ENCODE measurements at regions not wholly inside any gene's neighbourhood (a gene's known extent, or its start where the extent isn't known, plus 50 kb on each side); places are given as distances from the start of the nearest gene placed in this dataset.

GRCh38 chr1:116454940-116455339 lies 81.9 kb downstream of the ATP1A1 start:
- no peak for FAIRE-seq
- Histone ChIP-seq H3K4me2 (ENCODE audit: insufficient read depth in 1 of 2, low read depth in 2 of 2, low read length in 2 of 2) (no peak overlapping the region), H3K18ac (ENCODE audit: extremely low read depth, low read length) (no peak overlapping the region), H3K56ac (replicated peaks; ENCODE audit: insufficient read length, low read depth, low read length) (no peak overlapping the region), H3K27ac (ENCODE audit: low read depth, low read length) (no peak overlapping the region), H3K27me3 (replicated peaks in 1 of 4; ENCODE audit: control insufficient read depth in 3 of 4, extremely low read depth in 1 of 4, insufficient read depth in 3 of 4, low read length in 3 of 4) (no peaks in the 10 kb centered on the region), H2BK12ac (ENCODE audit: low read depth, low read length) (no peak overlapping the region), H4K8ac (ENCODE audit: extremely low read depth, insufficient read depth, low read length) (no peak overlapping the region), H3K4me3 (ENCODE audit: extremely low read depth in 1 of 4, insufficient read depth in 2 of 4, low read depth in 3 of 4, low read length in 4 of 4) (no peak overlapping the region), H2AK5ac (ENCODE audit: low read depth, low read length) (no peak overlapping the region), H2AFZ (ENCODE audit: low read length) (no peak overlapping the region), H2BK120ac (replicated peaks; ENCODE audit: low read depth, low read length) (no peak overlapping the region), H2BK5ac (ENCODE audit: low read depth, low read length) (peak overlapping the region; percentile 35; the same call in 1 of the 2 replicates), H3K79me2 (ENCODE audit: control insufficient read depth in 1 of 2, insufficient read depth in 2 of 2, low read length in 2 of 2) (no peaks in the 10 kb centered on the region), H2BK20ac (ENCODE audit: low read length) (no peak overlapping the region), H3K4ac (replicated peaks; ENCODE audit: insufficient read length, low read depth, low read length) (no peak overlapping the region), H3K36me3 (ENCODE audit: control insufficient read depth in 2 of 4, insufficient read depth in 4 of 4, low read length in 3 of 4) (no peaks in the 10 kb centered on the region), H3K79me1 (ENCODE audit: low read depth, low read length) (no peaks in the 10 kb centered on the region), H3K9me3 (ENCODE audit: insufficient read depth in 2 of 2, low read depth in 1 of 2, low read length in 1 of 2) (no peaks in the 10 kb centered on the region), H3K23me2 (ENCODE audit: low read depth, low read length) (no peaks in the 10 kb centered on the region; the same call in 1 of the 2 replicates), H3K14ac (ENCODE audit: insufficient read length) (no peak overlapping the region), H3K23ac (ENCODE audit: insufficient read length) (no peak overlapping the region), H3K9ac (replicated peaks in 1 of 4; ENCODE audit: extremely low read depth in 1 of 4, low read depth in 3 of 4, low read length in 3 of 4) (no peak overlapping the region), H4K91ac (replicated peaks; ENCODE audit: insufficient read length, low read length) (no peak overlapping the region), H4K5ac (ENCODE audit: insufficient read length, low read depth, low read length) (no peak overlapping the region), H4K20me1 (replicated peaks in 1 of 2; ENCODE audit: control insufficient read depth in 1 of 2, insufficient read depth in 2 of 2, low read length in 2 of 2) (no peaks in the 10 kb centered on the region), H3K4me1 (replicated peaks in 1 of 4; ENCODE audit: control insufficient read depth in 3 of 4, insufficient read depth in 4 of 4, low read length in 3 of 4) (peaks cover 0 to 3% (median under 1%) of the 10 kb centered on the region in 4 experiments; a peak in 3 of 7 replicates), H2BK15ac (ENCODE audit: low read length) (no peak overlapping the region)
- ChIA-PET POLR2A (ENCODE audit: partially characterized antibody) (no interaction called here), CTCF (ENCODE audit: partially characterized antibody) (interaction anchor here (0.9 to 2.7 kb wide), 5 partner anchors 22 to 301 kb away, joined by 3 to 9 read pairs (median 3); no protein-coding TSS in a partner anchor)
- DNase-seq (ENCODE audit: low read depth in 1 of 2, low spot score in 2 of 2) = no peak
- 73% methylated on average over 3 of the region's 3 CpGs; no CpG with 5 or more reads in 1 of the 2 experiments for WGBS, 2 experiments (ENCODE audit: extremely low coverage in 1 of 2, insufficient coverage in 1 of 2, insufficient read length in 1 of 2, insufficient replicate concordance in 2 of 2, low coverage in 1 of 2, low lambda C conversion rate in 2 of 2, missing lambda C conversion rate in 1 of 2)
- TF ChIP-seq SP1 (IDR thresholded peaks at IDR 0.05; ENCODE audit: low read depth, low read length) (no peak), NANOG (IDR thresholded peaks at IDR 0.05; ENCODE audit: insufficient read depth, low read depth, low read length, poor library complexity, severe bottlenecking) (no peak), NRF1 (IDR thresholded peaks at IDR 0.05; ENCODE audit: low read depth, low read length) (no peak), HDAC2 (IDR thresholded peaks at IDR 0.05; ENCODE audit: borderline replicate concordance in 1 of 2, low read depth in 2 of 2, low read length in 2 of 2) (no peak), RXRA (IDR thresholded peaks at IDR 0.05; ENCODE audit: insufficient read depth, low read depth, low read length) (no peak), TAF7 (optimal IDR thresholded peaks at IDR 0.05; ENCODE audit: borderline replicate concordance, low read depth, low read length) (no peak), TBP (IDR thresholded peaks at IDR 0.05; ENCODE audit: low read depth, low read length) (no peak), YY1 (IDR thresholded peaks at IDR 0.05; ENCODE audit: low read depth, low read length) (no peak), ATF3 (IDR thresholded peaks at IDR 0.05; ENCODE audit: insufficient read depth, low read depth, low read length) (no peak)
- TF ChIP-seq, protein P1, sequence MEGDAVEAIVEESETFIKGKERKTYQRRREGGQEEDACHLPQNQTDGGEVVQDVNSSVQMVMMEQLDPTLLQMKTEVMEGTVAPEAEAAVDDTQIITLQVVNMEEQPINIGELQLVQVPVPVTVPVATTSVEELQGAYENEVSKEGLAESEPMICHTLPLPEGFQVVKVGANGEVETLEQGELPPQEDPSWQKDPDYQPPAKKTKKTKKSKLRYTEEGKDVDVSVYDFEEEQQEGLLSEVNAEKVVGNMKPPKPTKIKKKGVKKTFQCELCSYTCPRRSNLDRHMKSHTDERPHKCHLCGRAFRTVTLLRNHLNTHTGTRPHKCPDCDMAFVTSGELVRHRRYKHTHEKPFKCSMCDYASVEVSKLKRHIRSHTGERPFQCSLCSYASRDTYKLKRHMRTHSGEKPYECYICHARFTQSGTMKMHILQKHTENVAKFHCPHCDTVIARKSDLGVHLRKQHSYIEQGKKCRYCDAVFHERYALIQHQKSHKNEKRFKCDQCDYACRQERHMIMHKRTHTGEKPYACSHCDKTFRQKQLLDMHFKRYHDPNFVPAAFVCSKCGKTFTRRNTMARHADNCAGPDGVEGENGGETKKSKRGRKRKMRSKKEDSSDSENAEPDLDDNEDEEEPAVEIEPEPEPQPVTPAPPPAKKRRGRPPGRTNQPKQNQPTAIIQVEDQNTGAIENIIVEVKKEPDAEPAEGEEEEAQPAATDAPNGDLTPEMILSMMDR (IDR thresholded peaks at IDR 0.05; ENCODE audit: control extremely low read depth in 1 of 3, insufficient read depth in 1 of 3, low read depth in 1 of 3, low read length in 3 of 3) = no peak
